ENCODE measurements at regions not wholly inside any gene's neighbourhood (a gene's known extent, or its start where the extent isn't known, plus 50 kb on each side); places are given as distances from the start of the nearest gene placed in this dataset.

DNA sequence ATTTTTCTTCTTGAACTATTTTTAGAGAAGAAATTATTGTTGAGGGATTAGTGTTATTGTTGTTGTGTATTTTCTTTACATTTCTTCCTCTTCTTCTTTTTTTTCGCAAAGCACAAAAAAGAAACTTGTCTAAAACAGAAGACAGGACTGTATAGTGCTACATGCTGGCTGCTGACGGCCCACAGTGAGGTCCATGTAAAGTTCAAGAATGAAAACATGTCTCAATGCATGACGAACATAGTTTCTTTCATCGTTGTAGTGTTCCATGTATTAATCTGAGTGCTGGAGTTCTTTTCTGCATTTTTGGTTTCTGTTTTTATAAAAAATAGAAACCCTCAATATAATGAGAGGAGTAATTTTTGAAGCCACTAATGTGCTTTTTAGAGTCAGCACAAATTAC lies 462.9 kb upstream of the MARCKS start:
- DNase-seq: no peak

- no peak for DNase-seq
Measured at GRCh38 chr6:113394729-113395128, 462.4 kb upstream of the MARCKS start.

DNA sequence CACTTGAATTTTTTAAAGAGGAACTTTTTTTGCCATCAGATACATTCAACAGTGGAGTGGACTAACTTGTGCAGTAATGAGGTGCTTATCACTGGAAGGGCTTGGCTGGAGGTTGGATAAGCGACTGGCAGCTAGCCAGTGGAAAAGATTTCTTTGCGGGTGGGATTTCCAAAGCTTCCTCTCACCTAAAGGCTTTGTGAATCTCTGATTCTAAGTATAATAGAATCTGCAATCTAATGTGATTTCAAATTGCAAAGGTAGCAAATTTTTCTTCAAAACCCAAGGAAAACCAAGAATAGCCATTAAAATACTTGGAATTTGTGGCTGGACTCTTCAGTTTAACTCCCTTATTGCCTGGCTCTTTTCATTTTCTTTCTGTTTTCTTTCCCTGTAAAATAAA lies 460.4 kb upstream of the MARCKS start:
- no peak for DNase-seq

DNA sequence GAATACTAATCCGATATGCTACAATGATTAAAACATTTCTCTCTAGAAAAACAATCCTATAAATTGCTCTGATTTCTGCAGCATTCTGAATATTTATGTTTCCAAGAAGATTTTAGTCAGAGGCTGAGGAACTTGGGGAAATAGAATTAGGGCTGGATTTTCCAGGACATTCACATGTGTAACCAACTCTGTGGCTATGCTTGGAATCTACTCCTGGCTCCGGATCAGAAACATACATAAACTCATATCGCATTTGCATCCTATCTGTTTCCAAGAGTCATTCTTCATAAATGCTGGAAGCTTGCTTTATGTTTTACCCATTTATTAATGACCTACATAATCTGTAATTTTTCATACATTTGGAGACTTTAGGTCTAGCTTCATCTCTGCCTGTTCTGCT lies 459.9 kb upstream of the MARCKS start:
- DNase-seq: no peak

DNA sequence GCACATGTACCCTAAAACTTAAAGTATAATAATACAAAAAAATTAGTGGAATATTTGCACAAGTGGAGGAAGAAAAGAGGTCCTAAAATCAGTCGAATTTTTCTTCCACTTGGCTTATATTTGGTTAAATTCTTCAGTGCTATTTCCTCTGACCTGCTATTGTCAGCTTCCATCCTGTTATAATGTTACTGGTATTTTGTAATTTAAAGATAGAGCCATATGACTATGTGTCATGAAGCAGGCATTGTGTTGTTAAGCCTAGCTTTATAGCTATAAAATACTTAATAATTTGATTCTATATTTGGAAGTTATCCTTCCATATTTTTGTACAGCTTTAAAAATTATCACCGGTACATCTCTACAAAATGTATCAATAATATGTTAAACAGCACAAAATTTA lies 455.9 kb upstream of the MARCKS start:
- no peak for DNase-seq

DNA sequence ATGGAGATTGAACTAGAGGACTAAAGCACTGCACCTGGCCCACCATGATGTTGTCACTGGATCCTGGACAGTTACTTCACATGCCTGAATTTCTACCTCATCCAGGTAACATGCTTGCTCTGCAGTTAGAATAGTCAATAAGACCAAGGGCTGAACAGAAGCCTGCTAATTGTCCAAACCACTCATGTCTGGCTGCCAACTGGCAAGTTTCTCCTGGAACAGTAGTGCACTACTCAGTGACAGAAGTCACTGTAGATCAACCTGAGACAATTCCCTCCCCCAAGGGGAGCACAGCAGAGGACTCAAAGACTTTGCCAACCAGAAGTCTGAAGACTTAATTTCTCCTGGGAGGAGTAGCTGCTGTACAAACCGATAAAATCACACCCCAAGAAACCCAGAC lies 454.6 kb upstream of the MARCKS start:
- DNase-seq: no peak

DNA sequence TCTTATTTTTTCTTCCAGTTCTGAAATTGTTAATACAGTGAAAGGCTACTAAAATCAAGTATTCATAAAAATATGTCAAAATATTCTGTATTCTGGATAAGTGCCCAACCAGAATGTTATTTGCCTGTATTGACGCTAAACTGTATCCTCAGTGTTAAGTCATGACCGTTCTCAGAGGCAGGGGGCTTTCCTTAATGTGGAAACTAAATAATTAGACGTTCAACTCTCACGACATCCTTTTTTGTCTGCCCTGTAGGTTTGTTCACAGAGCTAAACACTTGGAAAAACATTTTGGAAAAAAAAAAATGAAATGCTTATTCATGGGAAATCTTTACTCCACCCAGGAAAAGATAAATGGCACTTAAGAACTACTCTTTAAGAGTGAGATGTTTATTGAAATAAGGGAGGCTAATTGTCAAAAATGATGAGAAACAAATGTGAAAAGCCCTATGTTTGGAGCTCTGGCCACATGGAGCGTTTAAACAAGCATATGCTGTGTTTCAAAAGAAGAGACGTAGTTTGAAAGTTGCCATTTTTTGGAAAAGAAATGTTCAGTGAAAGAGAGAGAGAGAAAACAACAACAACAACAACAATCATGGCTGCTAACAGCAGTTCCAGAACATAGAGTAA lies 453.1 kb upstream of the MARCKS start:
- DNase-seq: no peak

DNA sequence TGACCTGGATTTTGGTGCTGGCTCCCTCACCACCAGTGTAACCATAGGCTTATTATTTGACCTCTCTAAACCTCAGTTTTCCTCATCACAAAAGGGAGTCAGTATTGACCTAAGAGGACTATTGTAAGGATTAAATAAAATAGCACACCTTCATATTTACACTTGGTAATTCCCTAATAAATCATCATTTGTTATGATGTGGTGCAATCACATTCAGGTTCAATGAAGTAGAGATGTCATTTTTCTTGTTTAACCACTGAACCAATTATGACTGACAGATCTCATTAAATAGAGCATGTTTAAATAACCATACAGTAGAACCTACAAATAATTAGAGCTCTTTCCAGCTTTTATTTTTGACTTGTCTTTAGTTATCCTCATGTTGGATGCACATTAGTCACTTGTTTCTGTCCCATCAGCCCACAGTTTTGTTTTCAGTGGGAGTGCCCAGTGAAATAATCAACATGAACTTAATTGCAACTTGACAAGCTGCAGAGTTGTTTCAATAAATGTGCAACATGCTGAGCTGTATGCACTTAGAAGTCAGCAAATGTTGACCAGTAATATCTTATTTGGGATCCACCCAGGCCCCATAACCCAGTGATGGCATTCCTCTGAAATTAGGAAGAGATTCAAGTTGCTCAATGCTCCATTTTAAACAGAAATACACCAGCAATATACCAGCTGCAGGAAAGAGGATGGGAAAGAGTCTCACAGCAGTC lies 451.7 kb upstream of the MARCKS start:
- DNase-seq: no peak

DNA sequence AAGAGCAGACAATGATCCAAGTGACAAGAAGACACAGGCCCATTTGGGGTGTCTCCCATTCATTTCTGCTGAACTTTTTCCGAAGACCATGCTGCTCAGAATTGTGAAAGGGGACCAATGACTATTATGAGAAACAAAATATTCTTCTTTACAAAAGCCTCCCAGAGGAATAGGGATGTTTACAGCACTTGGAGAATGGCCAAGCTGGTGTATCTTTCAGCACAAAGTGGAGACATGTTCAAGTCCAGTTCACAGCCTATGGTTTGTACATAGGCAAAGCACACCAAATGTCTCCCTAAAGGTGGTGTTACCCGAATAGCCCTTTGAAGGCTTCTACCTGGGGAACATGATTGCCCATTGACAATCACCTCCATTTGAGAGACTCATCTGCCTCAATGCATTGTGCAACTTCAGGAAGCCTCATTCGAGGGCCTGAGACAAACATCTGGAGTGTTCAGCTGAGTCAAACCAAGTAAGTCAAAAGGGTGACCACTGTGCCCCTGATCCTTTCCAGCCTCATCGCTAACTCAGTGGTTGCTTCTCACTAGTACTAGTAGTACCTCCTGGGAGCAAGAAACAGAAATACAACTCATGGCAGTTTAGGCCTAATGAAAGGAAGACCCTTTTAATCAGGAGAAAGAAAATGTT lies 451.0 kb upstream of the MARCKS start:
- no peak for DNase-seq

GRCh38 chr6:113411011-113411410 lies 446.1 kb upstream of the MARCKS start:
- peak; percentile 52 to 80 for DNase-seq

- DNase-seq: no peak
Measured at GRCh38 chr6:113412589-113413357, 444.4 kb upstream of the MARCKS start.

GRCh38 chr6:113414511-113414910 lies 442.6 kb upstream of the MARCKS start:
- peak in 1 of 2 donors; percentile 32 for DNase-seq

DNA sequence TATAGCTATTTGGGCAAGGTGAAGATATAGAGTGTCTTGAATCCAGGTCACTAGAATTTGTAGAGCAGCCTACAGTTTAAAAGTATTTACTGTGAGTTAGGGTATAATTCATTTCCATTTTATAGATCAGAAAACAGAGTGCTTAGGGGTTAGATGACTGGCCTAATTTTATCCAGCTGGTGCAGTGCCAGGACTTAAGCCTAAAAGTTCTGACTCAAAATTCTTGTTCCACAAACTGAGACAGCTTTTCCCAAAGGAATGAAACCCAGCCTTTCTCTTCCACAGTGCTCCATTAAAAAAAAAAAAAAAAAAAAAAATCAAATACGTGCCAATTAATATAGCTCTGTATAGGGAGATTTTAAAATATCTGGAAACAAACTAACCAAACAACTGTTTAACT lies 441.0 kb upstream of the MARCKS start:
- DNase-seq: no peak

DNA sequence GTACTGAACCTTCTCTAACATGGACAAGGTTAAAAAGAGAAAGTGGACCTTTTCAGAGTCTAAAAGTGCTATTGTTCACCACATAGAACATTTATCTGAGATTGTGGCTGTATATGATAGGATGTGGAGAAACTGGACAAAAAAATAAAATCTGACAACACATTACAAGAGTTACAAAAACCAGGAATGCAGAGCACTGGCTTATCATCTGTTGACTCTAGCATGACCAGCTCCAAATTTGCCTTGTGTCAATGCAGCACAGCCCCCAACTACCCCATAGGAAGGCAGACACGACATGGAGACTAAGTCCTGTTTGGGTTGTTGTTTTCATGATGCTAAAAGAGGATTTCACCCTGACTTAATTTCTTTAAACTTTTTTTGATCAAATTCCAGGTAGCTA lies 436.9 kb upstream of the MARCKS start:
- no peak for DNase-seq

DNA sequence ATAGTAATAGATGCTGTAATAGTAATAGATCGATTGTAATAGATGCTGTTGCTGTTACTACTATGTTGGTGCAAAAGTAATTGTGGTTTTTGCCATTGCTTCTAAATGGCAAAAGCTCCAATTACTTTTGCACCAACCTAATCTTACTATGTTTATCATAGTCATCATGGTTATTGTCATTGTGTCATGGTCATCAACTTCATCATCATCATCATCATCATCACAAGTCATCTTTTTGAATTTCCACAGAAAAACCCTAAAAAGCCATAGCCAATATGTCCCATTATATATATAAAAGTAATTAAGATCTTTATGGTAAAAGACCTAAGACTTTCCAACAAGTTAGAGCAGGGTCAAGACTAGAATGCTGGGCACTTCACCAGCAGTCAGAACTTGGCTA lies 435.1 kb upstream of the MARCKS start:
- no peak for DNase-seq

DNA sequence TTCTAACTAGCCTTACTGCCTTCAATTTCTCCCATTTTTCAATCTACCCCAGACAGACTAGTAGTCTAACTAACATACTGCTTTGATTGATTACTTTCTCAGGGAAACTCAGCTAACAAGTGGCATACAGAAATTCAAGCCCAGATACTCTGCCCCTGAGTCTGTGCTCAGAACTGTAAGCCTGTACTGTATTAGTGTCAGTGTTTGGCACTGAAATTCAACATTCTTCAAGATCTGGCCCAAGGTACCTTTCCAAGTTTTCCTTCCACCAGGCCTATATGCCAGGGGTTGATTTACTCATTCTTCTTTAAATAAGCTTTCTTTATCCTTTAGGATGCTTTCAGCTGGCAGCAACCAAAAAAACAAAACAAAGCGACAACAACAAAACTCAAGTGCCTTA lies 433.2 kb upstream of the MARCKS start:
- DNase-seq: no peak

- no peak for DNase-seq
Measured at GRCh38 chr6:113425977-113426660, 431.0 kb upstream of the MARCKS start.

- no peak for DNase-seq
Measured at GRCh38 chr6:113427617-113428016, 429.5 kb upstream of the MARCKS start.

DNA sequence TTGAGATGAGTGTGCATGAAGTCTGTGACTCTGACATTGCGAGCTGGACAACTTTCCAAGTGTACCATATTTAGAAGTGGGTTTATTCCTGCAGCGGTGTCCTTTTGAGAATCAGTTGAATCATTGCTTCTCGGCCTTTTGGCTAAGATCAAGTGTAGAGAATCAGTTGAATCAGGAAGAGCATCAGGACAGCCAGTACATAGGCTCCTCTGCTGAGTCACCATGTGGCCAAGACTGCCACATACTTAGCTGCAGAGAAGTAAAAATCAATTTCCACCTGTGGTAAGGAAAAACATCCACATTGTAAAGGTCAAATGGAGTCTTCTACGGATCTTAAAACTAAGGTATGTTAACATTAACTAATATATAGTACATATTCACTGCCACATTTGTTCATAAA lies 428.4 kb upstream of the MARCKS start:
- no peak for DNase-seq

- peak; percentile 16 to 82 for DNase-seq
Measured at GRCh38 chr6:113432521-113433334, 424.4 kb upstream of the MARCKS start.

GRCh38 chr6:113433335-113433991 lies 423.7 kb upstream of the MARCKS start:
- peak; percentile 79 to 83 for DNase-seq

All from inflammatory macrophage (primary cell).